Frontal cortex (tissue), 3 donors: ENCODE measurements at regions not wholly inside any gene's neighbourhood (a gene's known extent, or its start where the extent isn't known, plus 50 kb on each side); places are given as distances from the start of the nearest gene placed in this dataset.
"Not testable (repeated sequence)": the region's sequence is repeated elsewhere in the genome, so short reads cannot be mapped to it uniquely, and the experiment has no call there.

Experiments used
- DNase-seq, 2 donors: peaks; one replicate each; pipeline ENCODE4 v3.0.0; 2012; ENCODE audit warnings: low spot score in 2 of 2
- FAIRE-seq: peaks from 2 replicates; lab custom pipeline; 2012; peaks lifted over from hg19 to GRCh38; lab: Jason Lieb, UNC
- donor health status: control.
- donor health status: control.
- donor health status: control.

- FAIRE-seq (no peak), DNase-seq (no peak)
These were observed 570.8 kb downstream of the CCDC85A start for GRCh38 chr2:56754627-56755026.

- no peak for FAIRE-seq
These were observed 574.2 kb downstream of the CCDC85A start for GRCh38 chr2:56757884-56758545.

GRCh38 chr2:56763683-56764082 is 579.9 kb downstream of the CCDC85A start:
- FAIRE-seq: no peak
- no peak for DNase-seq

More at GRCh38 chr2:56757884-56758545, 574.2 kb downstream of the CCDC85A start:
- no peak for DNase-seq

DNA sequence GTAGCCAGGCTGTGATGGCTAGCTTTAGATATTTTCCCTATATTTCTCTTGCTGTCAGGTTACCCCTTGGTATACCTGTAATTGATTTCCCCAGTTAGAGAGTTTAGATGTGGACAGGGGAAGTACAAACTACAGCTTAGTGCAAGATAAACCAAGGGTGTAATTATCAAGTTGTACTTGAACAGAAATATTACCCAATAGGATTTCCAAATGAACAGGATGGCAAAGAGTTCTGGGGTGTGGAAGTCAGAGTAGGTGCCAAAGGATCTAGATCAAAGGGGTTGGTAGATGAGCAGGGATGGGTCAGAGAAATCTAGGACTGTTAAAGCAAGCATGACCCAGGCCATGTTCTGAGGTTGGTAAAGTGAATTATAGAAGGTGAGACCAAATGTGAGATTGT is 585.2 kb downstream of the CCDC85A start:
- DNase-seq: no peak
- no peak for FAIRE-seq

DNA sequence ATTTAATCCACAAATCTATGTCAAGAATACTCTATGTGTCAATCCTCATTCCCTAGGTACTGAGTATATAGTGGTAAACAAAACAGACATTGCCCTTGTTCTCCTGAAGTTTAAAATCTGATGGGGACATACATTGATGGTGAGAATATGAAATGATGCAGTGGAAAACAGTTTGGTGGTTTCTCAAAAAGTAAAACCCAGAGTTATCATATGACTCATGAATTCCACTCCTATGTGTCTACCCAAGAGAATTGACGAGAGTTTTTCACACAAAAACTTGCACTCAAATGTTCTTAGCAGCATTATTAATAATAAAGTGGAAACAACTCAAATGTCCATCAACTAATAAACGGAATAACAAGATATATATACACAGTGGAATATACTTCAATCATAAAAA is 586.7 kb downstream of the CCDC85A start:
- DNase-seq (no peak), FAIRE-seq (no peak)

GRCh38 chr2:56784046-56784445 is 600.3 kb downstream of the CCDC85A start:
- no peak for FAIRE-seq
- no peak for DNase-seq

GRCh38 chr2:56801214-56801613 is 617.4 kb downstream of the CCDC85A start:
- DNase-seq (no peak), FAIRE-seq (no peak)

DNA sequence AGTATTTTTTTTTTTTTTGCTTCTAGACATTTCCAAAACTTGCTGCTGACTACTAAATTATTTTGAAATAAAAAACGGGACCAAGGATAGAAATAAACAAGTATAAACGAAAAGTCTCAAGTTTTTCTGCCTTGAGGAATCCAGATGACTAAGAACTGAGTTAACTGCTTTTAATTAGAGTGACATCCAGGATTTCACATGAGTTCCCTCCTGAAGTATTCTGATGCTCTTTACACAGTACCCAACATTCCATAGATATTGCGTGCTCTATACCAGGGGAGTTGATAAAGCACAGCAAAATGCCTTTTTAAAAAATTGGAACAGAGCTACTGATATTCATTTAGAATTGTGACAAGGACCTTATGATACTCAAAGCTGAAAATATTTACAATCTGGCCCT is 618.0 kb downstream of the CCDC85A start:
- DNase-seq (no peak), FAIRE-seq (no peak)

GRCh38 chr2:56803596-56803995 is 619.8 kb downstream of the CCDC85A start:
- no peak for FAIRE-seq

DNA sequence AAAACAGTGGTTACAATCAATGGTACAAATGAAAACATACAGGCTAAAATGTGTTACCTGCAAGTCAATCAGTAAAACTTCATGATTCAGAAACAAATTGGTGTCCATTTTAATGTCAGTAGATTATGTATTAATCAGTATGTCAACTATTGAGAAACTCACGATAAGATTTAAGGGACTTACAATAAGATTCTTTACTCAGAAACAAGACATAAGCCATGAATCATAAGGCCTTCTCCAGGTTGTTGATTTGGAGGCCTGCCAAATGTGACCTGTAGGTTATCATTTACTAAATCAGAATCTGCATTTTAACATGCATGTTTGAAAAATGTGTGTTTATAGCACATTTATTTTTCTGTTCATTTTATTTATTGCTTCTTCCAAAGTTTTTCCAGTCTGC is 623.1 kb downstream of the CCDC85A start:
- FAIRE-seq: no peak
- DNase-seq: no peak

More at GRCh38 chr2:56803596-56803995, 619.8 kb downstream of the CCDC85A start:
- DNase-seq: no peak

GRCh38 chr2:56807861-56808260 is 624.1 kb downstream of the CCDC85A start:
- no peak for DNase-seq
- no peak for FAIRE-seq

GRCh38 chr2:56811401-56811800 is 627.6 kb downstream of the CCDC85A start:
- FAIRE-seq: no peak
- no peak for DNase-seq

DNA sequence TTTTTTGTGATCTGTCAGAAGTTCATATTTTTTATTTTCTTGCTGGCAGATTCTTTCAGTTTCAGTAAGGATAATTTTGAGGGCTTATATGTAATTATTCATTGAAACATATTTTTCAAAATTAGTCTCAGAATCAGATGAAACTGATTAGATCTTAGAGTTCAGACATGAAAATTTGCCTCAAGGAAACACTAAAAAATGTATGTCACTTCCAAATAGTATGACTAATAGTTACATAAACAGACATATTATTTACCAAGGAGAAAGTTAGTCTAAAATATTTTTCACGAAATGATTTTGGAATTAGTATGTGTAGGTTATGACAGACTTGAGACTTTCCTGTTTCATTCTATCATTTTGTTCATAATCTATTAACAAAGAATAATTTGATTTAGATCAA is 628.6 kb downstream of the CCDC85A start:
- FAIRE-seq: no peak

DNA sequence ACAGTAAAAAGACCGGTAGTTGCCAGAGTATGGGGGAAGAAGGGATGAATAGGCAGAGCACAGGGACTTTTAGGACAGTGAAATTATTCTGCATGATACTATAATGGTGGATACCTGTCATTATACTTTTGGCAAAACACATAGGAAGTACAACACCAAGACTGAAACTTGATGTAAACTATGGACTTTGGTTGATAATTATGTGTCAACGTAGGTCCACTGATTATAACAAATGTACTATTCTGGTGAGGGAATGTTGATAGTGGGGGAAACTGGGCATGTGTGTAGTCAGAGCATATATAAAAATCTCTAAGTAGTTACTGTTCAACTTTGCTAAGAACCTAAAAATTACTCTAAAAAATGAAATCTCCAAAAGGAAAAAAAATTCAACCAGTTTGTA is 629.7 kb downstream of the CCDC85A start:
- FAIRE-seq (no peak), DNase-seq (no peak)

More for the DNA sequence above, 628.6 kb downstream of the CCDC85A start:
- DNase-seq: no peak

DNA sequence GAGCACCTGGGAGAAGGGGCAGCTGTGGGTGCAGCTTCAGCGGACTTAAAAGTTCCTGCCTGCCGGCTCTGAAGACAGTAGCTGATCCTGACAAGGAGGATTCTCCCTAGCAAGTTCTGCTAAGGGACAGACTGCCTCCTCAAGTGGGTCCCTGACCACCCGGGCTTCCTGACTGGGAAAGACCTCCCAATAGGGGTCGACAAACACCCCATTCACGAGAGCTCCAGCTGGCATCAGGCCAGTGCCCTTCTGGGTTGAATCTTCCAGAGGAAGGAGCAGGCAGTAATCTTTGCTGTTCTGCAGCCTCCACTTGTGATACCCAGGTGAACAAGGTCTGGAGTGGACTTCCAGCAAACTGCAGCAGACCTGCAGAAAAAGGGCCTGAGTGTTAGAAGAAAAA is 632.9 kb downstream of the CCDC85A start:
- no peak for FAIRE-seq
- no peak for DNase-seq

- no peak for DNase-seq
- FAIRE-seq: no peak
These were observed 648.0 kb downstream of the CCDC85A start for GRCh38 chr2:56831780-56832179.

GRCh38 chr2:56834686-56835085 is 650.9 kb downstream of the CCDC85A start:
- DNase-seq: no peak
- FAIRE-seq: no peak

GRCh38 chr2:56840009-56840408 is 656.2 kb downstream of the CCDC85A start:
- FAIRE-seq: not testable (repeated sequence)

DNA sequence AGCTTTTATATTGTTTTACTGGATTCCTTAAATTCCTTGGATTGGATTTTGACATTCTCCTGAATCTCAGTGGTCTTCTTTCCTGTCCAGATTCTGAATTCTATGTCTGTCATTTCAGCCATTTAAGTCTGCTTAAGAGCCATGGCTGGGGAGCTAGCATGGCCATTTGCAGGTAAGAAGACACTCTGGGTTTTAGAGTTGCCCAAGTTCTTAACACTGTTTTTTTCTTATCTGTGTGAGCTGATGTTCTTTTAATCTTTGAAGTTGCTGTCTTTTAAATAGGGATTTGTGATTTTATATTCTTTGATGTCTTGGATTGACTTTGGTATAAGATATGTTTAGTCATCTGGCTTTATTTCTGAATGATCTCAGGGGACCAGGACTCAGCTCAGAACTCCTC is 677.2 kb downstream of the CCDC85A start:
- no peak for FAIRE-seq
- no peak for DNase-seq

More at GRCh38 chr2:56840009-56840408, 656.2 kb downstream of the CCDC85A start:
- not testable (repeated sequence) for DNase-seq

- DNase-seq (no peak), FAIRE-seq (no peak)
These were observed 687.9 kb downstream of the CCDC85A start for GRCh38 chr2:56871644-56872043.

DNA sequence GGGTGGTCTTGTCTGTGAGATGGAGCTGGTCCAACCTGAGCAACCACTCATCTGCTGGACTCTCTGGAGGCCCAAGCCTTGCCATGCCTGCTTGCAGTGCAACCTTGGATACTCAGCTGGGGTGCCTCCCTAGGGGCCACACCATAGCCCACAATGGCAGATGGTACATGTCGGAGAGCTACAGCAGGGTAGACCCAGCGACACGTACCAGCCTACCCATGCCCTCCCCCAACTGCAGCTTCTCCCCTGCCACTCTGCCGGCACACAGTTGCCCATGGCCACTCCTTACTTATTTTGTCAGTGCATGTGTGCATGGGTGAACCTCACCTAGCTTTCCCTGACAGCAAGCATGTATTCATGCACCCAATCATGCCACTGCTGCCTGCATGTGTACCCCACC is 690.9 kb downstream of the CCDC85A start:
- DNase-seq (no peak), FAIRE-seq (no peak)

GRCh38 chr2:56889738-56890137 is 705.9 kb downstream of the CCDC85A start:
- FAIRE-seq: no peak
- DNase-seq: no peak
